Chondrocyte (in vitro differentiated cells): ENCODE measurements at regions not wholly inside any gene's neighbourhood (a gene's known extent, or its start where the extent isn't known, plus 50 kb on each side); places are given as distances from the start of the nearest gene placed in this dataset.

Source experiments
- DNase-seq: peaks from one replicate; pipeline ENCODE4 v3.0.0; 2021; ENCODE audit warnings: mixed read lengths, low spot score
- H3K27ac Mint-ChIP-seq: one replicate; pipeline ENCODE4 v1.8.0; 2021; ENCODE audit warnings: mild to moderate bottlenecking, moderate library complexity, mixed read lengths; ENCODE audit not compliant: unreplicated experiment
- H3K27me3 Mint-ChIP-seq: 2 replicates; pipeline ENCODE4 v1.8.0; 2021; ENCODE audit warnings: low read depth, mixed read lengths
- H3K36me3 Mint-ChIP-seq: 2 replicates; pipeline ENCODE4 v1.8.0; 2021; ENCODE audit warnings: low read depth, mixed read lengths
- H3K4me1 Mint-ChIP-seq: 2 replicates; pipeline ENCODE4 v1.8.0; 2021; ENCODE audit warnings: low read depth, mild to moderate bottlenecking, mixed read lengths
- H3K4me3 Mint-ChIP-seq: one replicate; pipeline ENCODE4 v1.8.0; 2021; ENCODE audit warnings: mild to moderate bottlenecking, moderate library complexity, mixed read lengths; ENCODE audit not compliant: unreplicated experiment
- H3K9me3 Mint-ChIP-seq: 2 replicates; pipeline ENCODE4 v1.8.0; 2021; ENCODE audit warnings: low read depth, mixed read lengths
- CTCF ChIP-seq: fragments of 200-600 bp; sonication (generic); IDR thresholded peaks from 2 replicates; pipeline ENCODE4 v1.5.0; 2021; ENCODE audit warnings: antibody characterized with exemption, mild to moderate bottlenecking, moderate library complexity

- Mint-ChIP-seq H3K4me1 (peaks cover 9% of the 10 kb centered on the region), H3K27me3 (no peaks in the 10 kb centered on the region), H3K36me3 (no peaks in the 10 kb centered on the region), H3K9me3 (peaks cover 8% of the 10 kb centered on the region), H3K27ac (no peak overlapping the region), H3K4me3 (no peak overlapping the region)
- TF ChIP-seq CTCF, result no peak
- no peak for DNase-seq
Measured at GRCh38 chr2:138291805-138292204, 209.8 kb upstream of the SPOPL start.

DNA sequence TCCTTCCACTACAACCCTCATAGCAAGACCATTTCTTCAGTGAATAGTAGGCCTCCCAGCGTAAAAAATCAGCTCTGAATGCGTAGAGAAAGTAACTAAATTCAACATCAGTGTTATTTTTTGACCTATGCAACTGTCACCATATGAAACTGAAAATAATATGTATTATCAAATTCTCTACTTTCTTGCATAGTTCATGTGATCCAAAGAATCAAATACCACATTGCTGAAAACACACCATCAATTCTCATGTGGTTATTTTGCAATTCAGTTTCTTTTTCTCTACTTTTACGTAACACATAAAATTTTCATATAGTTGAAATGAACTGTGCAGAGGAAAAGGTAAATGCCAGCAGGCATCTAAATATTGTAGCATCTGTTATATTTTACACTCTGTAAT is 208.5 kb upstream of the SPOPL start:
- H3K36me3 Mint-ChIP-seq, result no peaks in the 10 kb centered on the region

DNA sequence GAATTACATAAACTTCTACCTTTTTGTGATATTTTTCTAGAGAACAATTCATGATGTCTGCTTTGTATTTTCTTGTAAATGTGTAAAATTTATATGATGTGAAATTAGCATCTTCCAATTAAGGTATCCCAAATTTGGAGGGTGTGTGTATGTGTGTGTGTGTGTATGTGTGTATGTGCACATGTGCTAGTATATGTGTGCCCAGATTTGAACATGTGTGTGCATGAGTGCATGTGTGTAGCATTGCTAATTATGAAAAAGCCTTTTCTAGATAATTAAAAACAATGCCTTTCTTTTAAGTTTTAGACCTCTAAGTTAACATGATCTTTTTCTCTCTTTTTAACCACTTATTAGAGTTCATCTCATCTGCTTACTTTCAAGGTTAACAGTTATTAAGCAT is 208.0 kb upstream of the SPOPL start:
- no peak for TF ChIP-seq CTCF
- H3K9me3 Mint-ChIP-seq, result peaks cover 5% of the 10 kb centered on the region
- no peak overlapping the region for H3K4me3 Mint-ChIP-seq
- peaks cover 9% of the 10 kb centered on the region for H3K4me1 Mint-ChIP-seq
- H3K27ac Mint-ChIP-seq, result no peak overlapping the region
- H3K36me3 Mint-ChIP-seq, result no peaks in the 10 kb centered on the region
- DNase-seq, result no peak
- no peaks in the 10 kb centered on the region for H3K27me3 Mint-ChIP-seq

More for the DNA sequence above, 208.5 kb upstream of the SPOPL start:
- Mint-ChIP-seq H3K4me3 (no peak overlapping the region), H3K9me3 (peaks cover 5% of the 10 kb centered on the region), H3K27ac (no peak overlapping the region), H3K4me1 (peaks cover 9% of the 10 kb centered on the region), H3K27me3 (no peaks in the 10 kb centered on the region)
- TF ChIP-seq CTCF, result no peak
- DNase-seq, result no peak

GRCh38 chr2:138294451-138294850 is 207.1 kb upstream of the SPOPL start:
- no peak for TF ChIP-seq CTCF
- H3K9me3 Mint-ChIP-seq, result peaks cover 5% of the 10 kb centered on the region
- no peaks in the 10 kb centered on the region for H3K36me3 Mint-ChIP-seq
- no peaks in the 10 kb centered on the region for H3K27me3 Mint-ChIP-seq
- H3K4me3 Mint-ChIP-seq, result no peak overlapping the region
- peaks cover 9% of the 10 kb centered on the region for H3K4me1 Mint-ChIP-seq
- no peak overlapping the region for H3K27ac Mint-ChIP-seq
- DNase-seq, result no peak

- peaks cover 5% of the 10 kb centered on the region for H3K9me3 Mint-ChIP-seq
- no peak overlapping the region for H3K27ac Mint-ChIP-seq
- no peaks in the 10 kb centered on the region for H3K36me3 Mint-ChIP-seq
- no peak overlapping the region for H3K4me3 Mint-ChIP-seq
- peaks cover 9% of the 10 kb centered on the region for H3K4me1 Mint-ChIP-seq
- no peak for TF ChIP-seq CTCF
- no peaks in the 10 kb centered on the region for H3K27me3 Mint-ChIP-seq
- no peak for DNase-seq
Measured at GRCh38 chr2:138296365-138296764, 205.2 kb upstream of the SPOPL start.
